ENCODE measurements at regions not wholly inside any gene's neighbourhood (a gene's known extent, or its start where the extent isn't known, plus 50 kb on each side); places are given as distances from the start of the nearest gene placed in this dataset.

- Histone ChIP-seq H3K9me3 (no peaks in the 10 kb centered on the region), H3K27me3 (no peaks in the 10 kb centered on the region), H3K36me3 (no peaks in the 10 kb centered on the region), H3K4me1 (peaks cover 0 to 8% (median 0%) of the 10 kb centered on the region in 4 donors), H3K27ac (no peak overlapping the region), H3K4me3 (no peak overlapping the region)
- no peak for DNase-seq (ENCODE audit: low spot score in 2 of 2)
- 93 to 94% methylated on average over 26 to 34 of the region's 34 CpGs for WGBS, 2 donors
- TF ChIP-seq EP300 (IDR thresholded peaks at IDR 0.05) (no peak), CTCF (IDR thresholded peaks at IDR 0.05) (no peak), POLR2A (IDR thresholded peaks at IDR 0.05) (no peak)
Measured at GRCh38 chr6:1080453-1081337, 231.2 kb upstream of the FOXQ1 start.

GRCh38 chr6:1079525-1079924, 232.4 kb upstream of the FOXQ1 start:
- no peak for TF ChIP-seq EP300 (IDR thresholded peaks at IDR 0.05)
- TF ChIP-seq CTCF (IDR thresholded peaks at IDR 0.05): no peak
- TF ChIP-seq POLR2A (IDR thresholded peaks at IDR 0.05): no peak
- Histone ChIP-seq H3K4me3 (no peak overlapping the region), H3K36me3 (no peaks in the 10 kb centered on the region), H3K9me3 (no peaks in the 10 kb centered on the region), H3K27me3 (no peaks in the 10 kb centered on the region), H3K27ac (no peak overlapping the region), H3K4me1 (peaks cover 0 to 8% (median 0%) of the 10 kb centered on the region in 4 donors)
- no peak for DNase-seq (ENCODE audit: low spot score in 2 of 2)
- WGBS, 2 donors: 94 to 95% methylated on average over 6 of the region's 6 CpGs

- no peaks in the 10 kb centered on the region for H3K27me3 ChIP-seq
- H3K9me3 ChIP-seq: no peaks in the 10 kb centered on the region
- TF ChIP-seq CTCF (IDR thresholded peaks at IDR 0.05) (no peak), EP300 (IDR thresholded peaks at IDR 0.05) (no peak), POLR2A (IDR thresholded peaks at IDR 0.05) (no peak)
- H3K4me3 ChIP-seq: no peak overlapping the region
- 73 to 74% methylated on average over 22 of the region's 22 CpGs for WGBS, 2 donors
- no peak overlapping the region for H3K27ac ChIP-seq
- DNase-seq (ENCODE audit: low spot score in 2 of 2): no peak
- peaks cover 0 to 8% (median 0%) of the 10 kb centered on the region in 4 donors for H3K4me1 ChIP-seq
- no peaks in the 10 kb centered on the region for H3K36me3 ChIP-seq
Measured at GRCh38 chr6:1077478-1078416, 234.2 kb upstream of the FOXQ1 start.

- no peak overlapping the region for H3K27ac ChIP-seq
- WGBS, 2 donors: 74 to 85% methylated on average over 17 of the region's 17 CpGs
- H3K36me3 ChIP-seq: no peaks in the 10 kb centered on the region
- H3K4me1 ChIP-seq: peaks cover 0 to 3% (median 0%) of the 10 kb centered on the region in 4 donors
- no peak overlapping the region for H3K4me3 ChIP-seq
- no peak for DNase-seq (ENCODE audit: low spot score in 2 of 2)
- H3K9me3 ChIP-seq: no peaks in the 10 kb centered on the region
- no peaks in the 10 kb centered on the region for H3K27me3 ChIP-seq
- TF ChIP-seq CTCF (IDR thresholded peaks at IDR 0.05) (no peak), POLR2A (IDR thresholded peaks at IDR 0.05) (no peak), EP300 (IDR thresholded peaks at IDR 0.05) (no peak)
Measured at GRCh38 chr6:1076531-1077459, 235.1 kb upstream of the FOXQ1 start.

Measured in tibial nerve (tissue), 4 donors.